ENCODE measurements at regions not wholly inside any gene's neighbourhood (a gene's known extent, or its start where the extent isn't known, plus 50 kb on each side); places are given as distances from the start of the nearest gene placed in this dataset.

DNA sequence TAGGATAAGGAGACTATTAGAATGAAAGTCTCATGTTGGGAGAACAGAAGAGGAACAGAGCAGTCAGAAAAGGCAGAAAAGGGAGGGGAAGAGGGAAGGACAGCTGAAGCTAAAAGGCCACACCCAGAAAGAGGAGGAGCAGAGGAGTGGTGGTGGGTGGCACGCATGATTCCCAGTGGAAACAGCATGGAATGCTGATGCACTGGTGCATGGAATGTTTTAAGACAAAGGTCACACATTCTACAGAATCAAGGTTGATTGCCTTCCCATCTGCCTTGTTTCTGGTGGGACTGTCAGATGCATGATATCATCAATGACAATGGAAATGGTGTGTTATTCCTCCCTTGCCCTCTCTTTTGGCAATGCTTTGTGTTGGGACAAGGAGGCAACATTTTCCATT, 285.4 kb upstream of the MKI67 start:
- Histone ChIP-seq H3K27ac (ENCODE audit: low read depth, low read length) (no peak overlapping the region), H3K4me3 (ENCODE audit: low read length) (no peak overlapping the region), H3K9me3 (ENCODE audit: control insufficient read depth, insufficient read depth, low read length) (no peaks in the 10 kb centered on the region), H3K4me2 (ENCODE audit: low read length) (no peak overlapping the region), H3K79me2 (ENCODE audit: control insufficient read depth, low read length) (no peaks in the 10 kb centered on the region), H4K20me1 (ENCODE audit: control insufficient read depth, insufficient read depth, low read depth, low read length) (no peaks in the 10 kb centered on the region), H3K4me1 (ENCODE audit: control insufficient read depth, low read length) (no peaks in the 10 kb centered on the region), H3K27me3 (ENCODE audit: control insufficient read depth, low read length) (no peaks in the 10 kb centered on the region), H3K9me2 (replicated peaks; ENCODE audit: control insufficient read depth, low read length) (no peaks in the 10 kb centered on the region), H3K36me3 (ENCODE audit: control insufficient read depth, low read length) (no peaks in the 10 kb centered on the region), H3F3A (ENCODE audit: control insufficient read depth, insufficient read depth) (no peaks in the 10 kb centered on the region)
- TF ChIP-seq, protein P1, sequence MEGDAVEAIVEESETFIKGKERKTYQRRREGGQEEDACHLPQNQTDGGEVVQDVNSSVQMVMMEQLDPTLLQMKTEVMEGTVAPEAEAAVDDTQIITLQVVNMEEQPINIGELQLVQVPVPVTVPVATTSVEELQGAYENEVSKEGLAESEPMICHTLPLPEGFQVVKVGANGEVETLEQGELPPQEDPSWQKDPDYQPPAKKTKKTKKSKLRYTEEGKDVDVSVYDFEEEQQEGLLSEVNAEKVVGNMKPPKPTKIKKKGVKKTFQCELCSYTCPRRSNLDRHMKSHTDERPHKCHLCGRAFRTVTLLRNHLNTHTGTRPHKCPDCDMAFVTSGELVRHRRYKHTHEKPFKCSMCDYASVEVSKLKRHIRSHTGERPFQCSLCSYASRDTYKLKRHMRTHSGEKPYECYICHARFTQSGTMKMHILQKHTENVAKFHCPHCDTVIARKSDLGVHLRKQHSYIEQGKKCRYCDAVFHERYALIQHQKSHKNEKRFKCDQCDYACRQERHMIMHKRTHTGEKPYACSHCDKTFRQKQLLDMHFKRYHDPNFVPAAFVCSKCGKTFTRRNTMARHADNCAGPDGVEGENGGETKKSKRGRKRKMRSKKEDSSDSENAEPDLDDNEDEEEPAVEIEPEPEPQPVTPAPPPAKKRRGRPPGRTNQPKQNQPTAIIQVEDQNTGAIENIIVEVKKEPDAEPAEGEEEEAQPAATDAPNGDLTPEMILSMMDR (IDR thresholded peaks at IDR 0.05; ENCODE audit: low read depth, low read length, poor library complexity, severe bottlenecking), result no peak
- TF ChIP-seq EZH2phosphoT487 (IDR thresholded peaks at IDR 0.05; ENCODE audit: borderline replicate concordance, low read length), result no peak

DNA sequence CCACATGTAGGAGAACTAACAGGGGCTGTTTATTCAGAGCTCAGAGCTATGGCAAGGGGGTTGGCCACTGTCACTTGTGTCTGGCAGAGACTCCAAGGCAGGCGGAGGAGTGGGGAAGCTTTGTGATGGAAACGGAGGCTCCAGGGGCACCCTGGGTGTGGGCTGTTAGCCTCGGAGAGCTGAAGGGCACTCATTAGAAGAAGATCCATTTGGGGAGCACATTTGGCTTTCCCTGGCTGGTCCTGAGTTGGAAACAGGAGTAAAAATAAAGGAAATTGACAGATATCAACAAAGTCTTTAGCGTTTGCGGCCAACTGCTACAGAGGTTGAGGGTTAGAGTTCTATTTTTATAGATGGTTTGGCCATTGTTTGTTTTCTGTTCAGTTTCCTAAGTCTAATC, 288.3 kb upstream of the MKI67 start:
- Histone ChIP-seq H3K4me1 (ENCODE audit: control insufficient read depth, low read length) (no peaks in the 10 kb centered on the region), H3K27ac (ENCODE audit: low read depth, low read length) (no peak overlapping the region), H3K4me3 (ENCODE audit: low read length) (no peak overlapping the region), H4K20me1 (ENCODE audit: control insufficient read depth, insufficient read depth, low read depth, low read length) (no peaks in the 10 kb centered on the region), H3K9me3 (ENCODE audit: control insufficient read depth, insufficient read depth, low read length) (no peaks in the 10 kb centered on the region), H3K27me3 (ENCODE audit: control insufficient read depth, low read length) (no peaks in the 10 kb centered on the region), H3K9me2 (replicated peaks; ENCODE audit: control insufficient read depth, low read length) (no peaks in the 10 kb centered on the region), H3K79me2 (ENCODE audit: control insufficient read depth, low read length) (no peaks in the 10 kb centered on the region), H3K4me2 (ENCODE audit: low read length) (no peak overlapping the region), H3F3A (ENCODE audit: control insufficient read depth, insufficient read depth) (no peaks in the 10 kb centered on the region), H3K36me3 (ENCODE audit: control insufficient read depth, low read length) (no peaks in the 10 kb centered on the region)
- TF ChIP-seq EZH2phosphoT487 (IDR thresholded peaks at IDR 0.05; ENCODE audit: borderline replicate concordance, low read length), result no peak
- TF ChIP-seq, protein P1 (IDR thresholded peaks at IDR 0.05; ENCODE audit: low read depth, low read length, poor library complexity, severe bottlenecking), result no peak

DNA sequence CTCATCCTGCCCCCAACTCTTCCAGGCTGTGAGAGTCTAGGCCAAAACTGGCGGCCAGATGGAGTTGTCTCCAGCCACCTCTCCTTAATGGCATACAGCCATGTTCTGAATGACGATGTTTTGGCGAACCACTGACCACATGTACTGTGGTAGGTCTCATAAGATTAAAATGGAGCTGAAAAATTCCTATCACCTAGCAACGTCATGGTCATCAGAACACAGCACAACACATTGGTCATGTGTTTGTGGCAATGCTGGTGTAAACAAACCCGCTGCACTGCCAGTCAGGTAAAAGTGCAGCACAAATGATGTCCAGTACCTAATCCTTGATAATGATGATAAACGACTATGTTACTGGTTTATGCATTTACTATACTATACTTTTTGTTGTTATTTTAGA, 290.0 kb upstream of the MKI67 start:
- Histone ChIP-seq H3K4me3 (ENCODE audit: low read length) (no peak overlapping the region), H3K79me2 (ENCODE audit: control insufficient read depth, low read length) (no peaks in the 10 kb centered on the region), H3K4me2 (ENCODE audit: low read length) (no peak overlapping the region), H3F3A (ENCODE audit: control insufficient read depth, insufficient read depth) (no peaks in the 10 kb centered on the region), H4K20me1 (ENCODE audit: control insufficient read depth, insufficient read depth, low read depth, low read length) (no peaks in the 10 kb centered on the region), H3K9me2 (replicated peaks; ENCODE audit: control insufficient read depth, low read length) (no peaks in the 10 kb centered on the region), H3K4me1 (ENCODE audit: control insufficient read depth, low read length) (no peaks in the 10 kb centered on the region), H3K27ac (ENCODE audit: low read depth, low read length) (no peak overlapping the region), H3K36me3 (ENCODE audit: control insufficient read depth, low read length) (no peaks in the 10 kb centered on the region), H3K9me3 (ENCODE audit: control insufficient read depth, insufficient read depth, low read length) (no peaks in the 10 kb centered on the region), H3K27me3 (ENCODE audit: control insufficient read depth, low read length) (no peaks in the 10 kb centered on the region)
- no peak for TF ChIP-seq EZH2phosphoT487 (IDR thresholded peaks at IDR 0.05; ENCODE audit: borderline replicate concordance, low read length)
- TF ChIP-seq, protein P1 (IDR thresholded peaks at IDR 0.05; ENCODE audit: low read depth, low read length, poor library complexity, severe bottlenecking), result no peak

DNA sequence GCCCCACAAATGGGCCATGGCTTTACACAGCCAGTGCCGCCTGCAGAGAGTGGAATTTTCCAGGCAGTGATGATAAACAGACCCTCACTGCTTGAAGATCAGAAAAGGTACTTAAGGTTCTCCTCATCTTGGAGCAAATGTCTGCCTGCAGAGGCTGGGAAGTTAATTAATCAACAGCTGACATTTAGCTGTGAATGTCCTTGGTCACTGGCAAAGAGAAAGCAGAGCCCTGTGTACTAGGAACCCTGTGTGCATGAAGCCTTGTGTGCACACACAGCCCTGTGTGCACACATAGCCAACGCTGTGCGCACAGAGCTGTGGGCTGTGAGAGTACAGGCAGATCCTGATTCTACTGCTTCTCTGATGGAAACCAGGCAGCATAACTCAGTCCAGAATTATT, 291.6 kb upstream of the MKI67 start:
- Histone ChIP-seq H3F3A (ENCODE audit: control insufficient read depth, insufficient read depth) (no peaks in the 10 kb centered on the region), H3K79me2 (ENCODE audit: control insufficient read depth, low read length) (no peaks in the 10 kb centered on the region), H4K20me1 (ENCODE audit: control insufficient read depth, insufficient read depth, low read depth, low read length) (no peaks in the 10 kb centered on the region), H3K4me2 (ENCODE audit: low read length) (no peak overlapping the region), H3K4me1 (ENCODE audit: control insufficient read depth, low read length) (no peaks in the 10 kb centered on the region), H3K36me3 (ENCODE audit: control insufficient read depth, low read length) (no peaks in the 10 kb centered on the region), H3K4me3 (ENCODE audit: low read length) (no peak overlapping the region), H3K9me2 (replicated peaks; ENCODE audit: control insufficient read depth, low read length) (no peaks in the 10 kb centered on the region), H3K27me3 (ENCODE audit: control insufficient read depth, low read length) (no peaks in the 10 kb centered on the region), H3K9me3 (ENCODE audit: control insufficient read depth, insufficient read depth, low read length) (no peaks in the 10 kb centered on the region), H3K27ac (ENCODE audit: low read depth, low read length) (no peak overlapping the region)
- TF ChIP-seq, protein P1 (IDR thresholded peaks at IDR 0.05; ENCODE audit: low read depth, low read length, poor library complexity, severe bottlenecking), result no peak

All from DOHH2 (cell line).